HEK293 (cell line): ENCODE measurements at regions not wholly inside any gene's neighbourhood (a gene's known extent, or its start where the extent isn't known, plus 50 kb on each side); places are given as distances from the start of the nearest gene placed in this dataset.
"Not testable (repeated sequence)": the region's sequence is repeated elsewhere in the genome, so short reads cannot be mapped to it uniquely, and the experiment has no call there.

ENCODE experiments used
- CTCF ChIA-PET: fragments of 350-600 bp; formaldehyde crosslinking; extraction: SDS; loops from one replicate; lab custom pipeline; 2021; ENCODE audit warnings: antibody characterized with exemption; lab: Yijun Ruan, JAX
- POLR2A ChIA-PET: fragments of 300-600 bp; formaldehyde crosslinking; extraction: SDS; loops from one replicate; lab custom pipeline; 2020; ENCODE audit warnings: antibody characterized with exemption, inconsistent platforms; lab: Yijun Ruan, JAX
- H3K27ac ChIP-seq: fragments of 200-500 bp; sonication (Bioruptor generic); 2 replicates; pipeline ENCODE4 v1.5.1; 2014; ENCODE audit warnings: low read depth, low read length, control low read depth, inconsistent platforms; ENCODE audit errors: extremely low read depth
- H3K36me3 ChIP-seq, 2 experiments: fragments of 200-500 bp in 1 of 2; sonication (Bioruptor generic) in 1 of 2; 1 replicate in 1 of 2; 2 replicates in 1 of 2; pipeline ENCODE4 v1.5.1; 2014 to 2017; ENCODE audit warnings: inconsistent platforms in 2 of 2, low read length in 2 of 2; ENCODE audit not compliant: control insufficient read depth in 2 of 2, insufficient read depth in 1 of 2
- H3K4me1 ChIP-seq: fragments of 200-500 bp; sonication (Bioruptor generic); 2 replicates; pipeline ENCODE4 v1.5.1; 2014; ENCODE audit warnings: mild to moderate bottlenecking, low read length, inconsistent platforms; ENCODE audit not compliant: control insufficient read depth, insufficient read depth
- H3K4me3 ChIP-seq: 2 replicates; pipeline ENCODE4 v1.5.1; 2011; ENCODE audit warnings: low read depth, mild to moderate bottlenecking, control low read depth, low read length, moderate library complexity
- H3K9me3 ChIP-seq: fragments of 200-500 bp; sonication (Bioruptor generic); 2 replicates; pipeline ENCODE4 v1.5.1; 2014; ENCODE audit warnings: low read depth, low read length, inconsistent platforms; ENCODE audit not compliant: control insufficient read depth, insufficient read depth
- HIC1 ChIP-seq: fragments of 450-650 bp; formaldehyde crosslinking; IDR thresholded peaks from 2 replicates; pipeline ENCODE4 v1.5.1; 2016; ENCODE audit warnings: missing biosample characterization, missing genetic modification characterization
- KLF1 ChIP-seq: fragments of 450-650 bp; formaldehyde crosslinking; IDR thresholded peaks from 2 replicates; pipeline ENCODE4 v1.5.1; 2016; ENCODE audit warnings: missing biosample characterization, missing genetic modification characterization
- MEIS1 ChIP-seq: sonication (generic); formaldehyde crosslinking; IDR thresholded peaks from 2 replicates; pipeline ENCODE4 v1.8.1; 2022; ENCODE audit warnings: missing genetic modification reagents, mild to moderate bottlenecking, borderline replicate concordance
- PATZ1 ChIP-seq: fragments of 450-650 bp; formaldehyde crosslinking; IDR thresholded peaks from 2 replicates; pipeline ENCODE4 v1.5.1; 2016; ENCODE audit warnings: missing biosample characterization, missing genetic modification characterization
- PRDM10 ChIP-seq: fragments of 450-650 bp; formaldehyde crosslinking; IDR thresholded peaks from 2 replicates; pipeline ENCODE4 v1.5.1; 2016; ENCODE audit warnings: missing biosample characterization, missing genetic modification characterization
- ZBTB21 ChIP-seq: fragments of 450-650 bp; formaldehyde crosslinking; IDR thresholded peaks from 2 replicates; pipeline ENCODE4 v1.5.1; 2017; ENCODE audit warnings: missing biosample characterization, missing genetic modification characterization
- ZNF223 ChIP-seq: fragments of 450-650 bp; formaldehyde crosslinking; IDR thresholded peaks from 2 replicates; pipeline ENCODE4 v1.5.1; 2016; ENCODE audit warnings: missing biosample characterization, missing genetic modification characterization
- ZNF23 ChIP-seq: fragments of 450-650 bp; formaldehyde crosslinking; IDR thresholded peaks from 2 replicates; pipeline ENCODE4 v1.5.1; 2016; ENCODE audit warnings: missing biosample characterization, missing genetic modification characterization, borderline replicate concordance
- ZNF311 ChIP-seq: fragments of 450-650 bp; formaldehyde crosslinking; IDR thresholded peaks from 2 replicates; pipeline ENCODE4 v1.5.1; 2017; ENCODE audit warnings: missing biosample characterization, missing genetic modification characterization, borderline replicate concordance
- ZNF341 ChIP-seq: fragments of 450-650 bp; formaldehyde crosslinking; IDR thresholded peaks from 2 replicates; pipeline ENCODE4; 2016; ENCODE audit warnings: low read depth, missing biosample characterization, missing genetic modification characterization
- ZNF404 ChIP-seq: fragments of 450-650 bp; formaldehyde crosslinking; IDR thresholded peaks from 2 replicates; pipeline ENCODE4 v1.5.1; 2017; ENCODE audit warnings: missing biosample characterization, missing genetic modification characterization
- ZNF48 ChIP-seq: fragments of 450-650 bp; formaldehyde crosslinking; IDR thresholded peaks from 2 replicates; pipeline ENCODE4 v1.5.1; 2016; ENCODE audit warnings: missing biosample characterization, missing genetic modification characterization
- ZNF558 ChIP-seq: fragments of 450-650 bp; formaldehyde crosslinking; IDR thresholded peaks from 2 replicates; pipeline ENCODE4 v1.5.1; 2016; ENCODE audit warnings: missing biosample characterization, missing genetic modification characterization
- ZNF571 ChIP-seq: fragments of 450-650 bp; formaldehyde crosslinking; IDR thresholded peaks from 2 replicates; pipeline ENCODE4 v1.5.0; 2017; ENCODE audit warnings: missing biosample characterization, missing genetic modification characterization
- ZNF621 ChIP-seq: fragments of 450-650 bp; formaldehyde crosslinking; IDR thresholded peaks from 2 replicates; pipeline ENCODE4 v1.5.1; 2017; ENCODE audit warnings: missing biosample characterization, missing genetic modification characterization
- ZNF76 ChIP-seq: fragments of 450-650 bp; formaldehyde crosslinking; IDR thresholded peaks from 2 replicates; pipeline ENCODE4; 2016; ENCODE audit warnings: low read depth, missing biosample characterization, missing genetic modification characterization, borderline replicate concordance
- ZNF837 ChIP-seq: fragments of 450-650 bp; formaldehyde crosslinking; IDR thresholded peaks from 2 replicates; pipeline ENCODE4 v1.5.1; 2016; ENCODE audit warnings: missing biosample characterization, missing genetic modification characterization
- ZSCAN16 ChIP-seq: fragments of 450-650 bp; formaldehyde crosslinking; IDR thresholded peaks from 2 replicates; pipeline ENCODE4 v1.5.1; 2016; ENCODE audit warnings: missing biosample characterization, missing genetic modification characterization
- ZXDB ChIP-seq: fragments of 450-650 bp; formaldehyde crosslinking; IDR thresholded peaks from 2 replicates; pipeline ENCODE4 v1.5.1; 2016; ENCODE audit warnings: missing biosample characterization, missing genetic modification characterization

GRCh38 chr9:38244971-38245370, 147.5 kb upstream of the ALDH1B1 start:
- Histone ChIP-seq H3K27ac (no peak overlapping the region), H3K36me3 (no peaks in the 10 kb centered on the region), H3K9me3 (no peaks in the 10 kb centered on the region), H3K4me1 (no peaks in the 10 kb centered on the region), H3K4me3 (no peak overlapping the region)
- CTCF ChIA-PET, result no interaction called here
- TF ChIP-seq ZNF404 (tag by site-specific recombination) (no peak), ZNF311 (tag by site-specific recombination) (no peak), ZSCAN16 (tag by site-specific recombination) (no peak), MEIS1 (CRISPR knock-in tag) (no peak), ZNF48 (no peak), ZNF341 (tag by site-specific recombination) (no peak), KLF1 (tag by site-specific recombination) (no peak), ZNF621 (no peak), ZXDB (no peak), PRDM10 (tag by site-specific recombination) (no peak)
- POLR2A ChIA-PET, result no interaction called here

- no peak overlapping the region for H3K4me3 ChIP-seq
- ChIA-PET POLR2A (no interaction called here), CTCF (interaction anchor here (0.6 to 1.4 kb wide), 3 partner anchors 19 to 397 kb away, joined by 4 to 5 read pairs (median 4); no protein-coding TSS in a partner anchor)
- H3K9me3 ChIP-seq, result no peaks in the 10 kb centered on the region
- no peak overlapping the region for H3K27ac ChIP-seq
- no peaks in the 10 kb centered on the region for H3K36me3 ChIP-seq
- H3K4me1 ChIP-seq, result no peaks in the 10 kb centered on the region
- TF ChIP-seq PATZ1 (tag by site-specific recombination) (no peak), ZNF571 (tag by site-specific recombination) (no peak), HIC1 (tag by site-specific recombination) (no peak), ZNF837 (tag by site-specific recombination) (no peak), ZNF76 (no peak), ZNF558 (tag by site-specific recombination) (no peak), ZBTB21 (tag by site-specific recombination) (no peak), ZNF223 (tag by site-specific recombination) (no peak), ZNF404 (tag by site-specific recombination) (no peak), ZNF23 (tag by site-specific recombination) (no peak)
- TF ChIP-seq, all 188 proteins: peak for 0
Observed at GRCh38 chr9:38243993-38244392, 148.5 kb upstream of the ALDH1B1 start.

- CTCF ChIA-PET, POLR2A ChIA-PET: not testable (repeated sequence)
Observed at GRCh38 chr9:38242151-38242550, 150.4 kb upstream of the ALDH1B1 start.

More at GRCh38 chr9:38242151-38242550, 150.4 kb upstream of the ALDH1B1 start:
- not testable (repeated sequence) for H3K4me1 ChIP-seq, H3K27ac ChIP-seq, H3K9me3 ChIP-seq, H3K4me3 ChIP-seq, H3K36me3 ChIP-seq
